Body of pancreas (tissue), 4 donors: ENCODE measurements at regions not wholly inside any gene's neighbourhood (a gene's known extent, or its start where the extent isn't known, plus 50 kb on each side); places are given as distances from the start of the nearest gene placed in this dataset.

Experiments used
- POLR2A ChIP-seq, 3 donors: fragments of 450-650 bp; IDR thresholded peaks; one replicate each; pipeline ENCODE4 v1.6.1; 2016; ENCODE audit warnings: antibody characterized with exemption in 3 of 3, mild to moderate bottlenecking in 2 of 3
- TF ChIP-seq, protein P1 (sequence below), 7 experiments: fragments of 450-650 bp in 4 of 7; fragments of 200-600 bp in 3 of 7; sonication (generic) in 3 of 7; IDR thresholded peaks; one replicate each; pipeline ENCODE4 v1.5.1; 2016 to 2019; ENCODE audit warnings: antibody characterized with exemption in 7 of 7

DNA sequence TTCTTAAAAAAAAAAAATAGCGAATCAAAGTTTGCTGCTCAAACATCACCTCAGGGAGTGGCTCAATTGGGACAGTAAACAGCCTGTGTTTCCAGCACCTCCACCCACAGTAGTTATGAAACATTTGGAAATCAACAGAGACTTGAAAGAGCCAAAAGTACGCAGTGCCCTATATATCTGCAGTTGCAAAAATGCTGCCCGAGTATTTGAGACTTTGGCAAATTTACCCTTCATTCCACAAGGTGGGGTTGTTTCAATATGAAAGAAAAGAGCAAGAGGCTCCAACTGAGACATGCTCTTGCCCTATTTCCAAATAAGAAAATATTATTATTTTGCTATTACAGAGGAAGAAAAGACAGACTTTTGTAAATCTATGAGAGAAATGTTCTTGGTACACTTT, 851.1 kb upstream of the RAG2 start:
- TF ChIP-seq, protein P1, sequence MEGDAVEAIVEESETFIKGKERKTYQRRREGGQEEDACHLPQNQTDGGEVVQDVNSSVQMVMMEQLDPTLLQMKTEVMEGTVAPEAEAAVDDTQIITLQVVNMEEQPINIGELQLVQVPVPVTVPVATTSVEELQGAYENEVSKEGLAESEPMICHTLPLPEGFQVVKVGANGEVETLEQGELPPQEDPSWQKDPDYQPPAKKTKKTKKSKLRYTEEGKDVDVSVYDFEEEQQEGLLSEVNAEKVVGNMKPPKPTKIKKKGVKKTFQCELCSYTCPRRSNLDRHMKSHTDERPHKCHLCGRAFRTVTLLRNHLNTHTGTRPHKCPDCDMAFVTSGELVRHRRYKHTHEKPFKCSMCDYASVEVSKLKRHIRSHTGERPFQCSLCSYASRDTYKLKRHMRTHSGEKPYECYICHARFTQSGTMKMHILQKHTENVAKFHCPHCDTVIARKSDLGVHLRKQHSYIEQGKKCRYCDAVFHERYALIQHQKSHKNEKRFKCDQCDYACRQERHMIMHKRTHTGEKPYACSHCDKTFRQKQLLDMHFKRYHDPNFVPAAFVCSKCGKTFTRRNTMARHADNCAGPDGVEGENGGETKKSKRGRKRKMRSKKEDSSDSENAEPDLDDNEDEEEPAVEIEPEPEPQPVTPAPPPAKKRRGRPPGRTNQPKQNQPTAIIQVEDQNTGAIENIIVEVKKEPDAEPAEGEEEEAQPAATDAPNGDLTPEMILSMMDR (IDR thresholded peaks at IDR 0.05): peak in 5 of 7 experiments; percentile 21 to 44 (median 31)
- no peak for TF ChIP-seq POLR2A (IDR thresholded peaks at IDR 0.05)
